OCI-LY1 (cell line): ENCODE measurements at regions not wholly inside any gene's neighbourhood (a gene's known extent, or its start where the extent isn't known, plus 50 kb on each side); places are given as distances from the start of the nearest gene placed in this dataset.

Experiments used
- H2AFZ ChIP-seq: fragments of 200-600 bp; sonication (generic), shearing (Covaris generic); 2 replicates; pipeline ENCODE4 v1.6.0; 2014; ENCODE audit warnings: antibody characterized with exemption, mild to moderate bottlenecking, low read length
- H3F3A ChIP-seq: fragments of 200-600 bp; sonication (generic), shearing (Covaris generic); 2 replicates; pipeline ENCODE4 v1.6.0; 2014; ENCODE audit warnings: mild to moderate bottlenecking, antibody characterized with exemption, low read length, moderate library complexity; ENCODE audit not compliant: insufficient read depth
- H3K27ac ChIP-seq: fragments of 200-600 bp; sonication (generic); 2 replicates; pipeline ENCODE4 v1.5.1; 2014; ENCODE audit warnings: low read length, mixed run types, mild to moderate bottlenecking, low read depth; ENCODE audit not compliant: poor library complexity, severe bottlenecking
- H3K27me3 ChIP-seq: fragments of 200-600 bp; sonication (generic); 2 replicates; pipeline ENCODE4 v1.6.0; 2014; ENCODE audit warnings: antibody characterized with exemption, mild to moderate bottlenecking, low read length, moderate library complexity; ENCODE audit not compliant: insufficient read depth
- H3K36me3 ChIP-seq: fragments of 200-600 bp; sonication (generic); 2 replicates; pipeline ENCODE4 v1.6.1; 2014; ENCODE audit warnings: mild to moderate bottlenecking, antibody characterized with exemption, low read length, moderate library complexity, mixed read lengths; ENCODE audit not compliant: insufficient read depth
- H3K4me1 ChIP-seq: fragments of 200-600 bp; sonication (generic); 2 replicates; pipeline ENCODE4 v1.5.1; 2014; ENCODE audit warnings: mild to moderate bottlenecking, low read length, moderate library complexity; ENCODE audit not compliant: insufficient read depth, severe bottlenecking
- H3K4me2 ChIP-seq: fragments of 200-600 bp; sonication (generic), shearing (Covaris generic); 2 replicates; pipeline ENCODE4 v1.6.1; 2014; ENCODE audit warnings: low read length
- H3K4me3 ChIP-seq: fragments of 200-600 bp; sonication (generic); 2 replicates; pipeline ENCODE4 v1.5.1; 2014; ENCODE audit warnings: low read length, low read depth, mild to moderate bottlenecking, mixed read lengths; ENCODE audit not compliant: poor library complexity, severe bottlenecking
- H3K79me2 ChIP-seq: fragments of 200-600 bp; shearing (Covaris generic); 2 replicates; pipeline ENCODE4 v1.6.1; 2016; ENCODE audit warnings: mixed run types, low read length, mixed read lengths; ENCODE audit not compliant: insufficient read depth
- H3K9ac ChIP-seq: fragments of 200-600 bp; sonication (generic), shearing (Covaris generic); 2 replicates; pipeline ENCODE4 v1.6.1; 2014; ENCODE audit warnings: mild to moderate bottlenecking, low read length, mixed read lengths
- H3K9me2 ChIP-seq: fragments of 200-600 bp; sonication (generic), shearing (Covaris generic); 2 replicates; pipeline ENCODE4 v1.6.1; 2014; ENCODE audit warnings: low read depth, mild to moderate bottlenecking, low read length, mixed read lengths
- H3K9me3 ChIP-seq: fragments of 200-600 bp; shearing (Covaris generic); 2 replicates; pipeline ENCODE4 v1.6.1; 2014; ENCODE audit warnings: low read length, mixed read lengths
- H4K20me1 ChIP-seq: fragments of 200-600 bp; sonication (generic), shearing (Covaris generic); 2 replicates; pipeline ENCODE4 v1.6.0; 2016; ENCODE audit warnings: mild to moderate bottlenecking, low read length; ENCODE audit not compliant: insufficient read depth
- CTCF ChIP-seq: fragments of 200-600 bp; sonication (generic), shearing (Covaris generic); IDR thresholded peaks from 2 replicates; pipeline ENCODE4 v1.5.1; 2017; ENCODE audit warnings: mild to moderate bottlenecking, antibody characterized with exemption, low read length, moderate library complexity, mixed read lengths
- EZH2 ChIP-seq: fragments of 200-600 bp; sonication (generic), shearing (Covaris generic); IDR thresholded peaks from 2 replicates; pipeline ENCODE4 v1.8.0; 2017; ENCODE audit warnings: borderline replicate concordance, mixed run types, mild to moderate bottlenecking, antibody characterized with exemption, low read length, moderate library complexity, mixed read lengths

- Histone ChIP-seq H3K27me3 (no peaks in the 10 kb centered on the region), H3K4me1 (no peaks in the 10 kb centered on the region), H3K4me2 (no peak overlapping the region), H3K36me3 (no peaks in the 10 kb centered on the region), H3K4me3 (no peak overlapping the region), H3F3A (no peaks in the 10 kb centered on the region), H3K9me3 (no peaks in the 10 kb centered on the region), H3K27ac (no peak overlapping the region), H4K20me1 (no peaks in the 10 kb centered on the region), H3K9ac (no peak overlapping the region), H3K79me2 (no peaks in the 10 kb centered on the region), H3K9me2 (no peaks in the 10 kb centered on the region), H2AFZ (no peak overlapping the region)
- TF ChIP-seq CTCF (no peak), EZH2 (no peak)
Observed at GRCh38 chr1:168474322-168474721, 69.5 kb downstream of the XCL2 start.

- Histone ChIP-seq H3K27me3 (no peaks in the 10 kb centered on the region), H3K9me3 (no peaks in the 10 kb centered on the region), H3K4me3 (no peak overlapping the region), H3K9ac (no peak overlapping the region), H2AFZ (no peak overlapping the region), H3F3A (no peaks in the 10 kb centered on the region), H3K36me3 (no peaks in the 10 kb centered on the region), H4K20me1 (no peaks in the 10 kb centered on the region), H3K27ac (no peak overlapping the region), H3K4me2 (no peak overlapping the region), H3K79me2 (no peaks in the 10 kb centered on the region), H3K9me2 (no peaks in the 10 kb centered on the region), H3K4me1 (no peaks in the 10 kb centered on the region)
- no peak for TF ChIP-seq CTCF
- no peak for TF ChIP-seq EZH2
Observed at GRCh38 chr1:168473126-168473525, 70.7 kb downstream of the XCL2 start.

GRCh38 chr1:168472223-168472622, 71.6 kb downstream of the XCL2 start:
- H3K4me3 ChIP-seq = no peak overlapping the region
- no peaks in the 10 kb centered on the region for H3K79me2 ChIP-seq

More at GRCh38 chr1:168472223-168472622, 71.6 kb downstream of the XCL2 start:
- no peak overlapping the region for H3K4me2 ChIP-seq
- H3K9ac ChIP-seq = no peak overlapping the region
- no peaks in the 10 kb centered on the region for H3F3A ChIP-seq
- H3K27ac ChIP-seq = no peak overlapping the region
- TF ChIP-seq CTCF = no peak
- no peak for TF ChIP-seq EZH2
- H3K4me1 ChIP-seq = no peaks in the 10 kb centered on the region
- no peaks in the 10 kb centered on the region for H3K36me3 ChIP-seq
- no peaks in the 10 kb centered on the region for H4K20me1 ChIP-seq
- no peaks in the 10 kb centered on the region for H3K27me3 ChIP-seq
- H2AFZ ChIP-seq = no peak overlapping the region
- H3K9me2 ChIP-seq = no peaks in the 10 kb centered on the region
- H3K9me3 ChIP-seq = no peaks in the 10 kb centered on the region
